ENCODE measurements at regions not wholly inside any gene's neighbourhood (a gene's known extent, or its start where the extent isn't known, plus 50 kb on each side); places are given as distances from the start of the nearest gene placed in this dataset.

DNA sequence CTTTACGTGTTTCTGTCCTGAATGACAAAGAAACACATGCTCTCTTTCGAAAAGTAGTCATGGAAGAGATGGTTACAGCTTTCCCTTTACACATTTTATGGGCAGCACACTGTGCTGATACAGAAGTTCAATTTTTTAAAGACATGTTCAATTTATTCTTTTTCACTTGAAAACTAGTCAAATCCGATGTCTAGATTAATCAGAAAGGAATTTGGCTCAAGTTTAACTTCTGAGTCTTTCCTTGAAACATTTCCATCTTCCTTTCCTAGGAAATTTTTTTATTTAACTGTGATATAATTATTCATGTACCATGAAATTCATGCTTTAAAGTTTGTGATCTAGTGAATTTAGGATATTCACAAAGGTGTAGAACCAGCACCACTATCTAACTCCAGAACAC is 360.1 kb downstream of the TNS3 start:
- H3K36me3 ChIP-seq (ENCODE audit: insufficient read depth, low read length), result no peaks in the 10 kb centered on the region
- H3K27me3 ChIP-seq (ENCODE audit: insufficient read depth, low read length), result peaks cover 2% of the 10 kb centered on the region
- H3K4me3 ChIP-seq (ENCODE audit: low read length), result no peak overlapping the region
- no peak overlapping the region for H2AFZ ChIP-seq (ENCODE audit: low read depth, low read length)
- H3K4me1 ChIP-seq (ENCODE audit: insufficient read depth, low read length), result no peaks in the 10 kb centered on the region
- no peaks in the 10 kb centered on the region for H3K9me3 ChIP-seq (ENCODE audit: low read length)

DNA sequence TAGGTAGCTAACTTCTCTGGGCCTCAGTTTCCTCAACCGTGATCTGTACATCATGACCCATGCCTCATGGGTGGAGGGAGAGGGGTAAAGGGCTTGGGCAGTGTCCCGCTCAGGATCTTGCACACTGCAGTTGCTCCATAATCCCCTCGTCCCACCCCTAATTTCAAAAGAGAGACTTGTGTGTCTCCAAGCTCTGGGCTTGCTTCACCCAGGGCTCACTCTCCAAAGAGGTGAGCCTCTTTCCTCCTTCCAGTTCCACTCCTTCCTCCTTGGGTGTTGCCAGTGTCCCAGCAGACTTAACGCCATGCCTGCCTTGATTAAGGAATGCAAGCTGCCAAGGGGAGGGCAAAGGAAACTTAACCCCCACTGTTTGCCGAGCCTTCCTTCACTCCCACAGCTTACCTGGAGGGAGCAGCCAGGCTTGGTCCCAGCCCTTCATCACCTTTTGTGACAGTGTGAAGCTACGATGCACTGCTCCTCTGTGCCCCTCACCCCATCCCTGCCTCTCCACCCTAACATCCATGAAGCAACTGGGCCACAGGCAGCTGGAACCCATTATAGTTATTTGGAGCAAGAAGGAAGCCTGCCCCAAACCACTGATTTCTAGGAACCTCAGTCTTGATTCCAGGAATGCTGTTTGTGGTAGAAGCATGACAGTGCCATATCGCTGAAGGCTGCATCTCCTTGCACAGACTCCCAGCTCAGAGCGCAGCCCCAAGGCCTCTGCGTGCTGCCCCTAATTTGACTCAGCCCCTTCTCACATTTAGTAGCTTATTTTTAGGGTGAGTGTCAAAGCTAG is 363.3 kb downstream of the TNS3 start:
- no peaks in the 10 kb centered on the region for H3K4me1 ChIP-seq (ENCODE audit: insufficient read depth, low read length)
- peaks cover 2% of the 10 kb centered on the region for H3K27me3 ChIP-seq (ENCODE audit: insufficient read depth, low read length)
- no peaks in the 10 kb centered on the region for H3K36me3 ChIP-seq (ENCODE audit: insufficient read depth, low read length)
- H2AFZ ChIP-seq (ENCODE audit: low read depth, low read length), result no peak overlapping the region
- no peak overlapping the region for H3K4me3 ChIP-seq (ENCODE audit: low read length)
- H3K9me3 ChIP-seq (ENCODE audit: low read length), result no peaks in the 10 kb centered on the region

DNA sequence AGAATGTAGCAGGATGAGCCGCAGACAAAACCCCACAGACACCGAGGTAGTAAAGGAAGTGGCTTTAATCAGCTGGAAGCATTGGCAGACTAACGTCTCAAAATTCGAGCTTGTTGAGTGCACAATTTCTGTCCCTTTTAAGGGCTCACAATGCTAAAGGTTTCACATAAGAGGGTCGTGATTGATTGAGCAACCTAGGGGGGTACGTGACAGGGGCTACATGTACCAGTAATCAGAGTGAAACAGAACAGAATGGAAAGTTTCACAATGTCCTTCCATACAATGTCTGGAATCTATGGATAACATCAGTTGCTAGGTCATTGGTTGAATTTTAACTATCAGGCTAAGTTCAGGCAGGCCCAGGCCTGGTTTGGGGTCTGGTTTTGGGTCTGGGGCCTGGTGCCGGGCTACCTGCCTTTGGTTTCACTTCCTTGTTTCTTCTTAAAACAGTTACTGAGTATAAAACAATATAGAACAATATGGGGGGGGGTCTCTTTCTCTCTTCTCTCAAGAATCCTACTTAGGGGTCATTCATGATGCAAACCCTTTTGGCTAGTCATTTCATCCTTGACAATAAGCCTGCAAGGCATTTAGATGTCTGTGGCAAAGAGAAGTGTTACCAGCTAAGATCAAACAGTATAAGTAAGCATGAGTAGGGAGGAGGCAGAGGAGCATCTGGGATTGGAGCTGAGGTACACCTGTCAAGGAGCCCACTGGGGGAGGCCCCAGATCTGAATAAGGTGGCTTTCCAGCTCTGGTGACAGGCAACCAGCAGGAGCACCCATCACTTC is 364.1 kb downstream of the TNS3 start:
- Histone ChIP-seq H3K4me1 (ENCODE audit: insufficient read depth, low read length) (no peaks in the 10 kb centered on the region), H3K27me3 (ENCODE audit: insufficient read depth, low read length) (peaks cover 2% of the 10 kb centered on the region), H2AFZ (ENCODE audit: low read depth, low read length) (no peak overlapping the region), H3K36me3 (ENCODE audit: insufficient read depth, low read length) (no peaks in the 10 kb centered on the region), H3K9me3 (ENCODE audit: low read length) (no peaks in the 10 kb centered on the region), H3K4me3 (ENCODE audit: low read length) (no peak overlapping the region)

DNA sequence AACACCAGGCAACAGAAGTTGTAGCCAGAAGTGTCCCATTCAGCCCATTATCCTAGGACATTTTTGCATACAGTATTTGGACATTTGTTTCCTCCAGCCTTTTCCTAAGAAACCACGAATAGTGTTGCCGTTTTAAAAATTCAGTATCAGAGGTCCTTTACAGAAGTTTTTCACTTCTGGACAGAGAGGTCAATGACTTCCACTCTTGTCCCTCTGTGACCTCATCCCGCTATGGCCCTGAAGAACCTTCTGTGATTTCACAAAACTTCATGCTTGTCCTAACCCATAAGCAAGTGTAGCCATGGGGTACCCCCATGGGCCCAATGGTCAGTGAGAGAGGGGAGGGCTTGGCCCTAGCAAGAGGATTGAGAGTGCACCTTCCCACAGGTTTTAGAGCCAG is 364.8 kb downstream of the TNS3 start:
- no peaks in the 10 kb centered on the region for H3K27me3 ChIP-seq (ENCODE audit: insufficient read depth, low read length)
- no peaks in the 10 kb centered on the region for H3K9me3 ChIP-seq (ENCODE audit: low read length)
- H2AFZ ChIP-seq (ENCODE audit: low read depth, low read length), result no peak overlapping the region
- H3K4me3 ChIP-seq (ENCODE audit: low read length), result no peak overlapping the region
- H3K4me1 ChIP-seq (ENCODE audit: insufficient read depth, low read length), result no peaks in the 10 kb centered on the region
- H3K36me3 ChIP-seq (ENCODE audit: insufficient read depth, low read length), result no peaks in the 10 kb centered on the region

DNA sequence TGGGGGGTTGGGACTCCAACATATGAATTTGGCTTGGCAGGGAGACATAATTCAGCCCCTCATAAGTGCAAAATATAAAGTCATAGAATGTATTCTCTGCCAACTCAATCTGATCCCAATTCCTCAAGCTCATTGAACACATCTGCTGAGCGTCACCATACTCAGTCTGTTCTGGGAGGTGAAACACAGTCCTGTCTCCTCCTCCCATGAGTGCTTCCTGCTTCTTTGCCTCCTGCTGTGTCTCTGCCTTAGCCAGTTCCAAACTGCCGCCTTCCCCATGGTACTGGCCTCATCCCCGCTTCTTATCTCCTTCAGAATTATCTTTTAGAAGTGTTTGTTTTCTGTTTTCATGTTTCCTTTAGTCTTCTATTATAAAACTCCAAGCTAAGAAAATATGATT is 365.5 kb downstream of the TNS3 start:
- no peak overlapping the region for H3K4me3 ChIP-seq (ENCODE audit: low read length)
- H3K9me3 ChIP-seq (ENCODE audit: low read length), result no peaks in the 10 kb centered on the region
- H3K36me3 ChIP-seq (ENCODE audit: insufficient read depth, low read length), result no peaks in the 10 kb centered on the region
- H3K4me1 ChIP-seq (ENCODE audit: insufficient read depth, low read length), result no peaks in the 10 kb centered on the region
- no peaks in the 10 kb centered on the region for H3K27me3 ChIP-seq (ENCODE audit: insufficient read depth, low read length)
- no peak overlapping the region for H2AFZ ChIP-seq (ENCODE audit: low read depth, low read length)

DNA sequence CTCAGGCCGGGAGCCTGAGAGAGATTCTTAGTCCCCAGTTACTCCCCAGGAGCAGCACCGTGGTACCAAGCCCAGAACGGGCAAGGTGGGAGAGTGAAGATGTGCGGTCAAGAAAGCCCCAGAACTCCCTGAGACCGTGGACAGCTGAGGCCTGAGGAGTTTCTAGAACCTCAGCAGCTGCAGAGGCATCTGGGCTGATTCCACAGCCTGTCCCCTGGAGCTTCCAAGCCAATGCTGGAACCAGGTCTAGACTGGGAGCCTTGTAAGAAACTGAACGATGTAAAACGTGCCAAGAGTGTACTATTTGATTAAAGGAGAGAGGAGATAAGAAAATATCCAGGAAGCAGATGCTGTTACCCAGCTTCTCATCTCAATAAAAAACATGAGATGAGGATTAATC is 366.3 kb downstream of the TNS3 start:
- H3K9me3 ChIP-seq (ENCODE audit: low read length), result no peaks in the 10 kb centered on the region
- H3K4me1 ChIP-seq (ENCODE audit: insufficient read depth, low read length), result no peaks in the 10 kb centered on the region
- no peak overlapping the region for H2AFZ ChIP-seq (ENCODE audit: low read depth, low read length)
- no peak overlapping the region for H3K4me3 ChIP-seq (ENCODE audit: low read length)
- H3K36me3 ChIP-seq (ENCODE audit: insufficient read depth, low read length), result no peaks in the 10 kb centered on the region
- no peaks in the 10 kb centered on the region for H3K27me3 ChIP-seq (ENCODE audit: insufficient read depth, low read length)

DNA sequence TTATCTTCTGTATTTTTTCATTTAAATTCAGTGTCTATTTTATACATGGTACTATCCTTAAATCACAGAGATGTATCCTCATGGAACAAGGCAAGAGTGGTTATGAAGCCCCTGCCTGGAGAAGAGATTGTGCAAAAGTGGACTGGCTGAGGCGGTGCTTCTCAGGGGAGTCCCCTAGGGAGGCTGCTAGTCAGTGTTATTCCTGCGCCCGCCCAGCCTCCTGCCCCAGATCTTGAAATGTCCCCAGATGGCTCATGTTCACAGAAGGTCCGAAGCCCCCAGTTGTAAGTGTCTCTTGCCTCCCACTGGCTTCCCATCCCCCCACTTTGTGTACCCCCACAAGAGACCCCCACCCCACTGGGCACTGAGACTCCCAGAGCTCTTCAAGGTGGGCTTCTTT is 366.9 kb downstream of the TNS3 start:
- Histone ChIP-seq H3K4me3 (ENCODE audit: low read length) (no peak overlapping the region), H3K27me3 (ENCODE audit: insufficient read depth, low read length) (no peaks in the 10 kb centered on the region), H3K4me1 (ENCODE audit: insufficient read depth, low read length) (no peaks in the 10 kb centered on the region), H3K9me3 (ENCODE audit: low read length) (no peaks in the 10 kb centered on the region), H2AFZ (ENCODE audit: low read depth, low read length) (no peak overlapping the region), H3K36me3 (ENCODE audit: insufficient read depth, low read length) (no peaks in the 10 kb centered on the region)

DNA sequence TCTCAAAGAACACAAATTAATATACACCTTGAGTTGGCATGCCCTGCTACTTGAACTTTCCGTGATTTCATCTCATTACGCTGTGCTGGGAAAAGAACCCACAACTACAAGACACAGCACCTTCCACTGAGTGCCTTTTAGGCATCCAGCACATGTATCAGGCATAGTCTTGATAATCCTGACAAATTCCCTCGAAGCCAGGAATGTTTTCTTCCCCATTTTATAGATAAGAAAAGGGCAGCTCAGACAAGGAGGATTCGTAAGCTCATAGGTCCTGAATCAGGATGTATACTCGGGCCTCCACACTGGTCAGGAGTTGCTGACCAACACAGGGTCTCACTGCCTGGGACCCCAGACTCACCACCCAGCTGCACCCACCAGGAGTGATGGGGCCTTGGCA is 368.6 kb downstream of the TNS3 start:
- H3K27me3 ChIP-seq (ENCODE audit: insufficient read depth, low read length), result no peaks in the 10 kb centered on the region
- H2AFZ ChIP-seq (ENCODE audit: low read depth, low read length), result no peak overlapping the region
- H3K9me3 ChIP-seq (ENCODE audit: low read length), result no peaks in the 10 kb centered on the region
- H3K4me1 ChIP-seq (ENCODE audit: insufficient read depth, low read length), result no peaks in the 10 kb centered on the region
- H3K4me3 ChIP-seq (ENCODE audit: low read length), result no peak overlapping the region
- H3K36me3 ChIP-seq (ENCODE audit: insufficient read depth, low read length), result no peaks in the 10 kb centered on the region

DNA sequence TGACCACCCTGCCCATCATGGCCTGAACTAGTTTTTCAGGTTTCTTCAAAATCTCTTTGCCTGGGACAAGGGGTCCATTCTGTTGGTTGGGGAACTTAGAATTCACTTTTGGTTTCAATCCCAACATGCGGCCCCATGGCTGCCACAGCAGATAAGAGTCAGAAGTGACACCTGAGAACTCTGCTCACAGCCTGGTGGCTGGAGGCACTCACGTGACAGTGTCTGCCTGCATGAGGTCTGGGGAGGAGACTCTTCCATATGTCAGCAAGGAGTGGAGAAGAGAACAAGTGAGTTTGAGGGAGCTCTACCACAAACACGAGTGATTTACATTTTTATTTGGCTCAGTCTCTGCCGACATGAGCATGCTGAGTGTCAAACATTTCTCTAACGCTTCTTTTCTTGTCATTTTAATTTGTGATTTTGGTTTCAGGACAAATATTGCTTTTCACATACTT is 370.4 kb downstream of the TNS3 start:
- no peak overlapping the region for H3K4me3 ChIP-seq (ENCODE audit: low read length)
- no peaks in the 10 kb centered on the region for H3K27me3 ChIP-seq (ENCODE audit: insufficient read depth, low read length)
- H3K4me1 ChIP-seq (ENCODE audit: insufficient read depth, low read length), result no peaks in the 10 kb centered on the region
- no peak overlapping the region for H2AFZ ChIP-seq (ENCODE audit: low read depth, low read length)
- H3K36me3 ChIP-seq (ENCODE audit: insufficient read depth, low read length), result no peaks in the 10 kb centered on the region
- no peaks in the 10 kb centered on the region for H3K9me3 ChIP-seq (ENCODE audit: low read length)

DNA sequence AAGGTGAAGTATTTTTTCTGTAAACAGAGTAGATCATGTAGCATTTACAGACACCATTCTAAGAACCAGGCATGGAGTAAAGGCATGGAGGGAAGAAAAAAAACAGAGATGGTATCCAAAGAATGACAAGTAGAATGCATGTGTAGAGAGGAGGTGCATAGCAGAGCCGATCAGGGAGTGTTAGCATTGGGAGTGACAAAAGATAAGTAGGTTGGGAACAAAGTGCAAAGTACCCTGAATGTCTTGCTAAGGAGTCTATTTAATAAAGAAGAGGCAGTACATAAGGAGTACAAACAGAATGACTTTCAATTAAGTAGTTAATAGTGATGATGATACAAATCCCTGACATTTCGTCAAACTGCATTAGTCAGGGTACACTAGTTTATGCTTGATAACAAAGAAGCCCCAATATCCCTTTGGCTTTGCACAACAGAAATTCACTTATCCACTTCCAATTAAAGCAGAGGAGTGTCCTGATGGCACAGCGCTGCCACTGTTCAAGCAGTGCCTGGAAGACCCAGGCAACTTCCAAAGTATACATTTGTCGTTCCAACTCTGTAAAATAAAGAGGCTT is 371.5 kb downstream of the TNS3 start:
- H3K4me1 ChIP-seq (ENCODE audit: insufficient read depth, low read length), result no peaks in the 10 kb centered on the region
- H3K4me3 ChIP-seq (ENCODE audit: low read length), result no peak overlapping the region
- no peak overlapping the region for H2AFZ ChIP-seq (ENCODE audit: low read depth, low read length)
- no peaks in the 10 kb centered on the region for H3K27me3 ChIP-seq (ENCODE audit: insufficient read depth, low read length)
- no peaks in the 10 kb centered on the region for H3K9me3 ChIP-seq (ENCODE audit: low read length)
- no peaks in the 10 kb centered on the region for H3K36me3 ChIP-seq (ENCODE audit: insufficient read depth, low read length)

DNA sequence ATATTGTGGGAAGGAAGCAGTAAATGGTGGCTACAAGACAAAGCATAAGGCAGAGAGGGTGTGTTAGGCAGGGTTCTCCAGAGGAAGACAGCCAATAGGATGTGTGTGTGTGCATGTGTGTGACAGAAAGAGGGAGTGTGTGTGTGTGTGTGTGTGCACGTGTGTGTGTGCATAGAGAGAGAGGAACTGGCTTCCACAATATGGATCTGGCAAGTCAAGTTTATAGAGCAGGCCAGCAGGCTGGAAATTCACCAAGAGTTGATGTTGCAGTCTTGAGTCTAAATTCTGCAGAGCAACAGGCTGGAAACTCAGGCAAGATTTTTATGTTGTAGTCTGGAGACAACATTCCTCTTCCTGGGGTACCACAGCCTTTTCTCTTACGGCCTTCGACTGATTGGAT is 374.0 kb downstream of the TNS3 start:
- Histone ChIP-seq H3K4me3 (ENCODE audit: low read length) (no peak overlapping the region), H3K4me1 (ENCODE audit: insufficient read depth, low read length) (no peaks in the 10 kb centered on the region), H3K36me3 (ENCODE audit: insufficient read depth, low read length) (no peaks in the 10 kb centered on the region), H3K27me3 (ENCODE audit: insufficient read depth, low read length) (no peaks in the 10 kb centered on the region), H2AFZ (ENCODE audit: low read depth, low read length) (no peak overlapping the region), H3K9me3 (ENCODE audit: low read length) (no peaks in the 10 kb centered on the region)

DNA sequence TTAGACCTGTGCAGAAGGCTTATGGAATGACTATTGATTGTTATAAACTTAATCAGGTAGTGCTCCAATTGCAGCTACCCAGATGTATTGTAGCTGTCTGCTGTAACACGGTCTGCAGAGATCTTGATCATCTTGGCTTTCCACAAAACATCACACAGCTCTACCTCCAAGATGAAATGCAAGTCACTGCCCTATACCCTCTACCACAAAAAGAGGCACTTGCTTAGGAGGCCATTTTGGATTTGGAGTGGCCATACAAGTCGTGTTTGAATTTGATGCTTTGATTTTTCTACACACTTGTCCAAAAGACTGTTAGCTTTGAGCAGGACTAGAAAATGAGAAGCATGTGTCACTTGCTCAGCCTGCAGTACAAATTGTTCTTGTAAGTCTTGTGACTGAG is 377.2 kb downstream of the TNS3 start:
- Histone ChIP-seq H3K27me3 (ENCODE audit: insufficient read depth, low read length) (no peaks in the 10 kb centered on the region), H2AFZ (ENCODE audit: low read depth, low read length) (no peak overlapping the region), H3K4me3 (ENCODE audit: low read length) (no peak overlapping the region), H3K36me3 (ENCODE audit: insufficient read depth, low read length) (no peaks in the 10 kb centered on the region), H3K9me3 (ENCODE audit: low read length) (no peaks in the 10 kb centered on the region), H3K4me1 (ENCODE audit: insufficient read depth, low read length) (peaks cover 11% of the 10 kb centered on the region)

DNA sequence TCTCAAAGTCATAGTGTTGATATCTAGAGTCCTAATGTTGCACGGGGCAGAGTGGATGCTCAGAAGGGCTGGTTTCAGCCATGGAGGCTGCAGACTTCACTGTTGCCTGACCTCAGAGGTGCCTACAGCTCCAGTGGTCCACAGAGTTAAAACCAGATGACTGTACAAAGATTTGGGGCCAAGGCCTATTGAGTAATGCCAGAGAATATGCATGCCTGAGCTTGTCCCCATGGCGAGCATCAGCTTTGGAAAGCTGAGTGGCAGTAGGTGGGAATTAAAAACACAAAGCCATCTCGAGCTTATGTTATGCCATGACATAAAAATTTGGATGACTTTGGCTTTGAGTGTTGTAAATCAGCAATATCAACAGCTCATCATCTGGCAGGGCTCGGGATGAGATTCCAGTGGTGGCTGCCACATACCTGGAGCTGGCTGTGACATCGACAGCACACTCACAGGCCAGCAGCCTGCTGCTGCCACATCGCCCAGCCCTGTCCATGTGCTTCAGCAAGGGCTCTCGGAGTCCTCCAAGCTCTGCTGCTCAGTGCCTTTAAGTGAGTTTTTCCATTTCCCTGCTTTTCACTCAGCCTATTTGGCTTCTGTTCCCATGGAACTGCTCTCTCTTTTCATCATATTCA is 379.6 kb downstream of the TNS3 start:
- Histone ChIP-seq H3K9me3 (ENCODE audit: low read length) (no peaks in the 10 kb centered on the region), H3K36me3 (ENCODE audit: insufficient read depth, low read length) (no peaks in the 10 kb centered on the region), H3K4me1 (ENCODE audit: insufficient read depth, low read length) (peaks cover 11% of the 10 kb centered on the region), H3K27me3 (ENCODE audit: insufficient read depth, low read length) (no peaks in the 10 kb centered on the region), H3K4me3 (ENCODE audit: low read length) (no peak overlapping the region), H2AFZ (ENCODE audit: low read depth, low read length) (no peak overlapping the region)

All from neuron (in vitro differentiated cells).